Neural cell (in vitro differentiated cells): ENCODE measurements at regions not wholly inside any gene's neighbourhood (a gene's known extent, or its start where the extent isn't known, plus 50 kb on each side); places are given as distances from the start of the nearest gene placed in this dataset.

Source experiments
- H2AFZ ChIP-seq: fragments of 200-600, 300-800 bp; sonication (generic), shearing (Covaris generic); 2 replicates; pipeline ENCODE4 v1.6.0; 2014; ENCODE audit warnings: low read depth, mild to moderate bottlenecking, antibody characterized with exemption, low read length, moderate library complexity
- H3F3A ChIP-seq: fragments of 200-600 bp; shearing (Covaris generic); 2 replicates; pipeline ENCODE4 v1.6.1; 2016; ENCODE audit warnings: mild to moderate bottlenecking, moderate library complexity, mixed read lengths, antibody characterized with exemption, low read length; ENCODE audit not compliant: insufficient read depth, poor library complexity, severe bottlenecking
- H3K27ac ChIP-seq: fragments of 200-600, 300-800 bp; sonication (generic), shearing (Covaris generic); 2 replicates; pipeline ENCODE4 v1.5.1; 2014; ENCODE audit warnings: mild to moderate bottlenecking, low read length, moderate library complexity
- H3K27me3 ChIP-seq: fragments of 300-800, 200-600 bp; sonication (generic), shearing (Covaris generic); 2 replicates; pipeline ENCODE4 v1.6.0; 2014; ENCODE audit warnings: mild to moderate bottlenecking, low read depth, low read length, moderate library complexity; ENCODE audit not compliant: insufficient read depth
- H3K36me3 ChIP-seq: fragments of 300-800, 200-600 bp; sonication (generic), shearing (Covaris generic); 2 replicates; pipeline ENCODE4 v1.5.1; 2014; ENCODE audit warnings: mild to moderate bottlenecking, antibody characterized with exemption, low read length, moderate library complexity; ENCODE audit not compliant: insufficient read depth
- H3K4me2 ChIP-seq: fragments of 300-800, 200-600 bp; sonication (generic), shearing (Covaris generic); 2 replicates; pipeline ENCODE4 v1.6.0; 2014; ENCODE audit warnings: mild to moderate bottlenecking, low read length
- H3K4me3 ChIP-seq: fragments of 300-800, 200-600 bp; sonication (generic), shearing (Covaris generic); 2 replicates; pipeline ENCODE4 v1.5.1; 2014; ENCODE audit warnings: mild to moderate bottlenecking, low read length, moderate library complexity
- H3K79me2 ChIP-seq: fragments of 200-600 bp; shearing (Covaris generic); replicated peaks from 2 replicates; pipeline ENCODE4 v1.6.0; 2014; ENCODE audit warnings: mild to moderate bottlenecking, low read length, moderate library complexity; ENCODE audit not compliant: insufficient read depth
- H3K9ac ChIP-seq: fragments of 300-800, 200-600 bp; sonication (generic), shearing (Covaris generic); 2 replicates; pipeline ENCODE4 v1.6.1; 2016; ENCODE audit warnings: mild to moderate bottlenecking, low read length, mixed read lengths
- H3K9me2 ChIP-seq: fragments of 200-600 bp; shearing (Covaris generic); 2 replicates; pipeline ENCODE4 v1.6.1; 2016; ENCODE audit warnings: mild to moderate bottlenecking, low read length, mixed read lengths; ENCODE audit not compliant: insufficient read depth
- H3K9me3 ChIP-seq: fragments of 200-600, 300-800 bp; sonication (generic), shearing (Covaris generic); 2 replicates; pipeline ENCODE4 v1.6.1; 2016; ENCODE audit warnings: mild to moderate bottlenecking, mixed run types, low read length, moderate library complexity, mixed read lengths
- H4K20me1 ChIP-seq: fragments of 200-600 bp; shearing (Covaris generic); 2 replicates; pipeline ENCODE4 v1.6.1; 2016; ENCODE audit warnings: mild to moderate bottlenecking, mixed run types; ENCODE audit not compliant: insufficient read depth
- EP300 ChIP-seq: fragments of 450-650 bp; conservative IDR thresholded peaks from 2 replicates; pipeline ENCODE4 v1.6.1; 2014; ENCODE audit warnings: antibody characterized with exemption, mild to moderate bottlenecking, moderate library complexity; ENCODE audit not compliant: poor library complexity, severe bottlenecking
- EZH2 ChIP-seq: fragments of 200-600, 300-800 bp; shearing (Covaris generic), sonication (generic); IDR thresholded peaks from 2 replicates; pipeline ENCODE4 v1.6.1; 2014; ENCODE audit warnings: antibody characterized with exemption, low read length, borderline replicate concordance, mild to moderate bottlenecking; ENCODE audit not compliant: insufficient read depth, poor library complexity, severe bottlenecking
- MXI1 ChIP-seq: fragments of 450-650 bp; conservative IDR thresholded peaks from 2 replicates; pipeline ENCODE4 v1.6.1; 2014; ENCODE audit warnings: antibody characterized with exemption, mild to moderate bottlenecking; ENCODE audit not compliant: poor library complexity, severe bottlenecking
- POLR2AphosphoS5 ChIP-seq: IDR thresholded peaks from 2 replicates; pipeline ENCODE4 v1.6.1; 2012
- RAD21 ChIP-seq: fragments of 450-650 bp; conservative IDR thresholded peaks from 2 replicates; pipeline ENCODE4 v1.6.1; 2014; ENCODE audit warnings: antibody characterized with exemption, mild to moderate bottlenecking, moderate library complexity
- REST ChIP-seq: IDR thresholded peaks from 2 replicates; pipeline ENCODE4 v1.6.1; 2012; ENCODE audit warnings: borderline replicate concordance
- SMC3 ChIP-seq: fragments of 450-650 bp; conservative IDR thresholded peaks from 2 replicates; pipeline ENCODE4 v1.6.1; 2014; ENCODE audit warnings: antibody characterized with exemption, mild to moderate bottlenecking, moderate library complexity; ENCODE audit not compliant: poor library complexity
- TAF1 ChIP-seq: IDR thresholded peaks from 2 replicates; pipeline ENCODE4 v1.6.1; 2012; ENCODE audit warnings: low read depth
- TF ChIP-seq, protein P1 (sequence below): fragments of 450-650 bp; IDR thresholded peaks from 2 replicates; pipeline ENCODE4 v1.5.1; 2014; ENCODE audit warnings: antibody characterized with exemption, mild to moderate bottlenecking, moderate library complexity; ENCODE audit not compliant: poor library complexity, severe bottlenecking

DNA sequence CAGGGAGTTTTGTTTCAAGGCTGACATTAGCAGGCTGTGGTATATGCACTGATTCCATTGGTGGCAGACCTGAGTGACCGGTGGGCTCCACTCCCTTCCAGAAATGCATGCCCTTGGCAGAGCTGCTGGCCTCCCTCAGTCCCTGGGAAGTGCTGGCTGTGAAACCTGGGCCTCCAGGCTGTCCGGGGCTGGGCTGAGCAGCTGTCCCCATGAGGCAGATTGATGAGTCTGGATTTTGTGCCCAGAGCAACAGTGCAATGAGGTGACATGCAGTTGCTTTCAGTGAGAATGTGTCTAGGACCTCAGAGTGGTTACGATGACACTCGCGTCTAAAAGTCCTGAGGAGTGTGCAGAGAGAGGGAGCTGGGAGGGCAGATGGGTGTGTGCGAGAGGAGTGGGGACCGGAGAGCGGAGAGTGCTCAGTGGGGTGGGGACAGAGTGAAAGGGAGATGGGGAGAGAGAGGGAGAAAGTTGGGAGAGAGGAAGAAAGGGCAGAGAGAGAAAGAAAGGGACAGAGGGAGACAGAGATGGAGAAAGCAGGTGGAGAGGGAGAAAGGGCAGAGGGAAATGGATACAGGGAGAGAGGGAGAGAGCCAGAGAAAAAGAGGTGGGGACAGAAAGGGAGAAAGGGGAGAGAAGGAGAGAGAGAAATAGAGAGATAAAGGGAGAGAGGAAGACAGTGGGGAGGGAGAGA, 978.3 kb downstream of the BRD1 start:
- Histone ChIP-seq H3K9me2 (no peaks in the 10 kb centered on the region), H4K20me1 (no peaks in the 10 kb centered on the region), H3K4me3 (no peak overlapping the region), H3K27ac (no peak overlapping the region), H3K27me3 (no peaks in the 10 kb centered on the region), H3K9me3 (no peaks in the 10 kb centered on the region), H3K9ac (no peak overlapping the region), H3K79me2 (no peaks in the 10 kb centered on the region), H3K36me3 (no peaks in the 10 kb centered on the region), H2AFZ (no peak overlapping the region), H3F3A (no peaks in the 10 kb centered on the region), H3K4me2 (no peak overlapping the region)
- TF ChIP-seq, protein P1, sequence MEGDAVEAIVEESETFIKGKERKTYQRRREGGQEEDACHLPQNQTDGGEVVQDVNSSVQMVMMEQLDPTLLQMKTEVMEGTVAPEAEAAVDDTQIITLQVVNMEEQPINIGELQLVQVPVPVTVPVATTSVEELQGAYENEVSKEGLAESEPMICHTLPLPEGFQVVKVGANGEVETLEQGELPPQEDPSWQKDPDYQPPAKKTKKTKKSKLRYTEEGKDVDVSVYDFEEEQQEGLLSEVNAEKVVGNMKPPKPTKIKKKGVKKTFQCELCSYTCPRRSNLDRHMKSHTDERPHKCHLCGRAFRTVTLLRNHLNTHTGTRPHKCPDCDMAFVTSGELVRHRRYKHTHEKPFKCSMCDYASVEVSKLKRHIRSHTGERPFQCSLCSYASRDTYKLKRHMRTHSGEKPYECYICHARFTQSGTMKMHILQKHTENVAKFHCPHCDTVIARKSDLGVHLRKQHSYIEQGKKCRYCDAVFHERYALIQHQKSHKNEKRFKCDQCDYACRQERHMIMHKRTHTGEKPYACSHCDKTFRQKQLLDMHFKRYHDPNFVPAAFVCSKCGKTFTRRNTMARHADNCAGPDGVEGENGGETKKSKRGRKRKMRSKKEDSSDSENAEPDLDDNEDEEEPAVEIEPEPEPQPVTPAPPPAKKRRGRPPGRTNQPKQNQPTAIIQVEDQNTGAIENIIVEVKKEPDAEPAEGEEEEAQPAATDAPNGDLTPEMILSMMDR = no peak
- TF ChIP-seq POLR2AphosphoS5 (no peak), EP300 (no peak), RAD21 (no peak), MXI1 (no peak), SMC3 (no peak), REST (no peak)

- TF ChIP-seq TAF1 (no peak), EP300 (no peak), RAD21 (no peak), REST (no peak), SMC3 (no peak), EZH2 (no peak), POLR2AphosphoS5 (no peak), MXI1 (no peak)
- TF ChIP-seq, protein P1 = no peak
- Histone ChIP-seq H3K4me2 (no peak overlapping the region), H3K27ac (no peak overlapping the region), H3K9me3 (no peaks in the 10 kb centered on the region), H3K79me2 (no peaks in the 10 kb centered on the region), H3F3A (no peaks in the 10 kb centered on the region), H4K20me1 (no peaks in the 10 kb centered on the region), H3K9me2 (no peaks in the 10 kb centered on the region), H3K36me3 (no peaks in the 10 kb centered on the region), H3K9ac (no peak overlapping the region), H2AFZ (no peak overlapping the region), H3K27me3 (no peaks in the 10 kb centered on the region), H3K4me3 (no peak overlapping the region)
These were observed 981.5 kb downstream of the BRD1 start for GRCh38 chr22:48846200-48846599.
